ENCODE measurements at regions not wholly inside any gene's neighbourhood (a gene's known extent, or its start where the extent isn't known, plus 50 kb on each side); places are given as distances from the start of the nearest gene placed in this dataset.
A peak's percentile ranks its signal among the peaks of the same experiment; 100 is the strongest.
"Not testable (repeated sequence)": the region's sequence is repeated elsewhere in the genome, so short reads cannot be mapped to it uniquely, and the experiment has no call there.

GRCh38 chr10:114719311-114719710, 61.2 kb upstream of the ABLIM1 start:
- no peaks in the 10 kb centered on the region for H3K36me3 ChIP-seq
- ATAC-seq (ENCODE audit: low FRiP score in 2 of 2) (peak in 1 of 2 donors; percentile 31), DNase-seq (peak in 1 of 2 donors; percentile 53)
- no peaks in the 10 kb centered on the region for H3K27me3 ChIP-seq
- TF ChIP-seq POLR2AphosphoS5 (IDR thresholded peaks at IDR 0.05) (no peak), POLR2A (IDR thresholded peaks at IDR 0.05) (no peak), CTCF (IDR thresholded peaks at IDR 0.05) (no peak), EP300 (IDR thresholded peaks at IDR 0.05) (no peak)
- H3K4me3 ChIP-seq = no peak overlapping the region
- peaks cover 0 to 24% (median 8%) of the 10 kb centered on the region in 4 donors for H3K4me1 ChIP-seq
- no peaks in the 10 kb centered on the region for H3K9me3 ChIP-seq
- WGBS, 2 donors = 45 to 53% methylated on average over 3 of the region's 3 CpGs
- H3K27ac ChIP-seq = no peak overlapping the region

GRCh38 chr10:114720023-114720422, 61.9 kb upstream of the ABLIM1 start:
- not testable (repeated sequence) for H3K27ac ChIP-seq; H3K36me3 ChIP-seq; ATAC-seq (ENCODE audit: low FRiP score in 2 of 2); H3K27me3 ChIP-seq; H3K4me3 ChIP-seq; H3K9me3 ChIP-seq; DNase-seq
- 95 to 100% methylated on average over 1 of the region's 1 CpG for WGBS, 2 donors
- peaks cover 0 to 17% (median 2%) of the 10 kb centered on the region in 4 donors for H3K4me1 ChIP-seq

- ATAC-seq (ENCODE audit: low FRiP score in 2 of 2) (no peak), DNase-seq (no peak)
- Histone ChIP-seq H3K27me3 (no peaks in the 10 kb centered on the region), H3K4me3 (no peak overlapping the region), H3K4me1 (peaks cover 0 to 12% (median 0%) of the 10 kb centered on the region in 4 donors), H3K36me3 (no peaks in the 10 kb centered on the region), H3K9me3 (no peaks in the 10 kb centered on the region), H3K27ac (no peak overlapping the region)
- WGBS, 2 donors = 43 to 50% methylated on average over 4 of the region's 4 CpGs
- TF ChIP-seq POLR2AphosphoS5 (IDR thresholded peaks at IDR 0.05) (no peak), EP300 (IDR thresholded peaks at IDR 0.05) (no peak), CTCF (IDR thresholded peaks at IDR 0.05) (no peak), POLR2A (IDR thresholded peaks at IDR 0.05) (no peak)
Measured at GRCh38 chr10:114720685-114721278, 62.7 kb upstream of the ABLIM1 start.

GRCh38 chr10:114722136-114722535, 64.1 kb upstream of the ABLIM1 start:
- not testable (repeated sequence) for DNase-seq; ATAC-seq (ENCODE audit: low FRiP score in 2 of 2); H3K27ac ChIP-seq; H3K36me3 ChIP-seq; H3K9me3 ChIP-seq; H3K27me3 ChIP-seq; H3K4me3 ChIP-seq
- H3K4me1 ChIP-seq = peaks cover 0 to 12% (median 0%) of the 10 kb centered on the region in 4 donors
- WGBS, 2 donors = 75 to 78% methylated on average over 3 of the region's 3 CpGs

GRCh38 chr10:114723361-114723760, 65.3 kb upstream of the ABLIM1 start:
- Histone ChIP-seq H3K36me3 (no peaks in the 10 kb centered on the region), H3K9me3 (no peaks in the 10 kb centered on the region), H3K27ac (no peak overlapping the region), H3K4me1 (peaks cover 0 to 12% (median 0%) of the 10 kb centered on the region in 4 donors), H3K4me3 (no peak overlapping the region), H3K27me3 (no peaks in the 10 kb centered on the region)
- ATAC-seq (ENCODE audit: low FRiP score in 2 of 2) (no peak), DNase-seq (no peak)
- no peak for TF ChIP-seq POLR2AphosphoS5 (IDR thresholded peaks at IDR 0.05)
- no peak for TF ChIP-seq POLR2A (IDR thresholded peaks at IDR 0.05)
- TF ChIP-seq EP300 (IDR thresholded peaks at IDR 0.05) = no peak
- no peak for TF ChIP-seq CTCF (IDR thresholded peaks at IDR 0.05)
- 95 to 100% methylated on average over 1 of the region's 1 CpG for WGBS, 2 donors

GRCh38 chr10:114723991-114724715, 66.1 kb upstream of the ABLIM1 start:
- H3K9me3 ChIP-seq = no peaks in the 10 kb centered on the region
- ATAC-seq (ENCODE audit: low FRiP score in 2 of 2) (no peak), DNase-seq (no peak)
- TF ChIP-seq CTCF (IDR thresholded peaks at IDR 0.05) (no peak), EP300 (IDR thresholded peaks at IDR 0.05) (no peak), POLR2A (IDR thresholded peaks at IDR 0.05) (no peak), POLR2AphosphoS5 (IDR thresholded peaks at IDR 0.05) (no peak)
- H3K4me1 ChIP-seq = peaks cover 0 to 10% (median 0%) of the 10 kb centered on the region in 4 donors
- WGBS, 2 donors = 77 to 90% methylated on average over 3 of the region's 3 CpGs
- H3K27ac ChIP-seq = no peak overlapping the region
- H3K36me3 ChIP-seq = no peaks in the 10 kb centered on the region
- H3K4me3 ChIP-seq = no peak overlapping the region
- H3K27me3 ChIP-seq = no peaks in the 10 kb centered on the region

Measured in upper lobe of left lung (tissue), 6 donors.